ENCODE measurements at regions not wholly inside any gene's neighbourhood (a gene's known extent, or its start where the extent isn't known, plus 50 kb on each side); places are given as distances from the start of the nearest gene placed in this dataset.
"Not testable (repeated sequence)": the region's sequence is repeated elsewhere in the genome, so short reads cannot be mapped to it uniquely, and the experiment has no call there.

DNA sequence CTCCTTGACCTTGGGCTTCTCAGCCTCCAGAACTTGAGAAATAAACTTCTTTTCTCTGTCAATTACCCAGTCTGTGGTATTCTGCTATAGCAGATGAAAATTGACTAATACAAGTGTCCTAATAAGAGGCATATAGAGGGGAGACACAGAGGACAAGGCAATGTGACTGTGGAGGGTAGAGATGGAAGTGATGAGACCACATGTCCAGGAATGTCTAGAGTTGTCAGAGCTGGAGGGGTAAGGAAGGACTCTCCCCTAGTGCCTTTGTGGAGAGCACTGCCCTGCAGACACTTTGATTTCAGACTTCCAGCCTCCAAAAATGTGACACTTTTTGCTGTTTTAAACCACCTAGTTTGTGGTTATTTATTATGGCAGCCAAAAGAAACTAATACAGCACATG, 74.4 kb downstream of the ACKR3 start:
- intact Hi-C loops (cut with DNase I, micrococcal nuclease), result no loop called here
- H3K9me3 ChIP-seq (ENCODE audit: control insufficient read depth in 1 of 2, insufficient read depth in 1 of 2, low read length in 2 of 2), result peaks cover 0 to 13% of the 10 kb centered on the region in 2 experiments
- Mint-ChIP-seq H3K27me3 (peaks cover 29% of the 10 kb centered on the region), H3K27ac (no peak overlapping the region), H3K4me1 (ENCODE audit: low read depth) (no peaks in the 10 kb centered on the region), H3K4me3 (no peak overlapping the region), H3K36me3 (ENCODE audit: low read depth) (no peaks in the 10 kb centered on the region), H3K9me3 (no peaks in the 10 kb centered on the region)
- ChIA-PET CTCF (no interaction called here), POLR2A (no interaction called here)
- peaks cover 4 to 10% of the 10 kb centered on the region in 2 experiments for H3K27me3 ChIP-seq (ENCODE audit: control insufficient read depth in 1 of 2, insufficient read depth in 2 of 2, low read length in 2 of 2)
- no peaks in the 10 kb centered on the region for H3K4me1 ChIP-seq (ENCODE audit: insufficient read depth, low read length)
- H3K36me3 ChIP-seq (ENCODE audit: insufficient read depth, low read length), result no peaks in the 10 kb centered on the region
- ATAC-seq (ENCODE audit: poor library complexity) (no peak), DNase-seq (no peak)
- H3K27ac ChIP-seq (ENCODE audit: low read depth in 1 of 2, low read length in 2 of 2), result no peak overlapping the region
- no peak overlapping the region for H3K4me3 ChIP-seq (ENCODE audit: low read length)
- TF ChIP-seq, protein P1, sequence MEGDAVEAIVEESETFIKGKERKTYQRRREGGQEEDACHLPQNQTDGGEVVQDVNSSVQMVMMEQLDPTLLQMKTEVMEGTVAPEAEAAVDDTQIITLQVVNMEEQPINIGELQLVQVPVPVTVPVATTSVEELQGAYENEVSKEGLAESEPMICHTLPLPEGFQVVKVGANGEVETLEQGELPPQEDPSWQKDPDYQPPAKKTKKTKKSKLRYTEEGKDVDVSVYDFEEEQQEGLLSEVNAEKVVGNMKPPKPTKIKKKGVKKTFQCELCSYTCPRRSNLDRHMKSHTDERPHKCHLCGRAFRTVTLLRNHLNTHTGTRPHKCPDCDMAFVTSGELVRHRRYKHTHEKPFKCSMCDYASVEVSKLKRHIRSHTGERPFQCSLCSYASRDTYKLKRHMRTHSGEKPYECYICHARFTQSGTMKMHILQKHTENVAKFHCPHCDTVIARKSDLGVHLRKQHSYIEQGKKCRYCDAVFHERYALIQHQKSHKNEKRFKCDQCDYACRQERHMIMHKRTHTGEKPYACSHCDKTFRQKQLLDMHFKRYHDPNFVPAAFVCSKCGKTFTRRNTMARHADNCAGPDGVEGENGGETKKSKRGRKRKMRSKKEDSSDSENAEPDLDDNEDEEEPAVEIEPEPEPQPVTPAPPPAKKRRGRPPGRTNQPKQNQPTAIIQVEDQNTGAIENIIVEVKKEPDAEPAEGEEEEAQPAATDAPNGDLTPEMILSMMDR (IDR thresholded peaks at IDR 0.05), result no peak

- H3K27ac Mint-ChIP-seq, result no peak overlapping the region
- Histone ChIP-seq H3K4me1 (ENCODE audit: insufficient read depth, low read length) (no peaks in the 10 kb centered on the region), H3K36me3 (ENCODE audit: insufficient read depth, low read length) (no peaks in the 10 kb centered on the region), H3K4me3 (ENCODE audit: low read length) (no peak overlapping the region), H3K9me3 (ENCODE audit: control insufficient read depth in 1 of 2, insufficient read depth in 1 of 2, low read length in 2 of 2) (peaks cover 0 to 13% of the 10 kb centered on the region in 2 experiments), H3K27ac (ENCODE audit: low read depth in 1 of 2, low read length in 2 of 2) (no peak overlapping the region), H3K27me3 (ENCODE audit: control insufficient read depth in 1 of 2, insufficient read depth in 2 of 2, low read length in 2 of 2) (peaks cover 4 to 10% of the 10 kb centered on the region in 2 experiments)
- H3K4me1 Mint-ChIP-seq (ENCODE audit: low read depth), result no peaks in the 10 kb centered on the region
- TF ChIP-seq, protein P1 (IDR thresholded peaks at IDR 0.05), result no peak
- ChIA-PET POLR2A (no interaction called here), CTCF (no interaction called here)
- H3K9me3 Mint-ChIP-seq, result no peaks in the 10 kb centered on the region
- ATAC-seq (ENCODE audit: poor library complexity) (no peak), DNase-seq (no peak)
- intact Hi-C loops (cut with DNase I, micrococcal nuclease), result no loop called here
- no peaks in the 10 kb centered on the region for H3K36me3 Mint-ChIP-seq (ENCODE audit: low read depth)
- no peak overlapping the region for H3K4me3 Mint-ChIP-seq
- H3K27me3 Mint-ChIP-seq, result peaks cover 32% of the 10 kb centered on the region
These were observed 74.9 kb downstream of the ACKR3 start for GRCh38 chr2:236644502-236644911.

GRCh38 chr2:236645141-236645540, 75.5 kb downstream of the ACKR3 start:
- H3K4me1 Mint-ChIP-seq (ENCODE audit: low read depth); H3K36me3 Mint-ChIP-seq (ENCODE audit: low read depth); H3K27ac ChIP-seq (ENCODE audit: low read depth in 1 of 2, low read length in 2 of 2); H3K4me3 ChIP-seq (ENCODE audit: low read length); ATAC-seq (ENCODE audit: poor library complexity); POLR2A ChIA-PET; H3K27ac Mint-ChIP-seq; H3K4me3 Mint-ChIP-seq; H3K4me1 ChIP-seq (ENCODE audit: insufficient read depth, low read length); DNase-seq; CTCF ChIA-PET; intact Hi-C loops (cut with DNase I, micrococcal nuclease); H3K36me3 ChIP-seq (ENCODE audit: insufficient read depth, low read length); H3K9me3 Mint-ChIP-seq: not testable (repeated sequence)
- H3K27me3 ChIP-seq (ENCODE audit: control insufficient read depth in 1 of 2, insufficient read depth in 2 of 2, low read length in 2 of 2), result peaks cover 4 to 10% of the 10 kb centered on the region in 2 experiments
- H3K9me3 ChIP-seq (ENCODE audit: control insufficient read depth in 1 of 2, insufficient read depth in 1 of 2, low read length in 2 of 2), result peaks cover 0 to 13% of the 10 kb centered on the region in 2 experiments
- H3K27me3 Mint-ChIP-seq, result peaks cover 33% of the 10 kb centered on the region

- ChIA-PET POLR2A (no interaction called here), CTCF (no interaction called here)
- H3K27ac Mint-ChIP-seq, result no peak overlapping the region
- H3K36me3 Mint-ChIP-seq (ENCODE audit: low read depth), result no peaks in the 10 kb centered on the region
- Histone ChIP-seq H3K36me3 (ENCODE audit: insufficient read depth, low read length) (no peaks in the 10 kb centered on the region), H3K27ac (ENCODE audit: low read depth in 1 of 2, low read length in 2 of 2) (no peak overlapping the region), H3K4me1 (ENCODE audit: insufficient read depth, low read length) (no peaks in the 10 kb centered on the region), H3K9me3 (ENCODE audit: control insufficient read depth in 1 of 2, insufficient read depth in 1 of 2, low read length in 2 of 2) (peaks cover 0 to 4% of the 10 kb centered on the region in 2 experiments), H3K27me3 (ENCODE audit: control insufficient read depth in 1 of 2, insufficient read depth in 2 of 2, low read length in 2 of 2) (peaks cover 2 to 4% of the 10 kb centered on the region in 2 experiments), H3K4me3 (ENCODE audit: low read length) (no peak overlapping the region)
- TF ChIP-seq, protein P1 (IDR thresholded peaks at IDR 0.05), result no peak
- H3K27me3 Mint-ChIP-seq, result peaks cover 33% of the 10 kb centered on the region
- no peak overlapping the region for H3K4me3 Mint-ChIP-seq
- peaks cover 3% of the 10 kb centered on the region for H3K9me3 Mint-ChIP-seq
- ATAC-seq (ENCODE audit: poor library complexity) (no peak), DNase-seq (no peak)
- intact Hi-C loops (cut with DNase I, micrococcal nuclease), result no loop called here
- H3K4me1 Mint-ChIP-seq (ENCODE audit: low read depth), result no peaks in the 10 kb centered on the region
These were observed 76.8 kb downstream of the ACKR3 start for GRCh38 chr2:236646441-236646840.

All from CD4-positive, alpha-beta T cell (primary cell).